Lower leg skin (tissue), 4 donors: ENCODE measurements at regions not wholly inside any gene's neighbourhood (a gene's known extent, or its start where the extent isn't known, plus 50 kb on each side); places are given as distances from the start of the nearest gene placed in this dataset.

Source experiments
- DNase-seq, 2 donors: peaks; one replicate each; pipeline ENCODE4 v3.0.0-alpha.2; 2019; ENCODE audit warnings: low spot score in 2 of 2
- H3K4me3 ChIP-seq: fragments of 200-600 bp; sonication (generic); 2 replicates; pipeline ENCODE4 v1.5.1; 2017; ENCODE audit warnings: mild to moderate bottlenecking, low read depth; ENCODE audit not compliant: poor library complexity, severe bottlenecking
- CTCF ChIP-seq, 3 donors: fragments of 450-650 bp; IDR thresholded peaks; one replicate each; pipeline ENCODE4 v1.5.1; 2016; ENCODE audit warnings: antibody characterized with exemption in 3 of 3, mild to moderate bottlenecking in 3 of 3, moderate library complexity in 2 of 3
- POLR2A ChIP-seq, 2 donors: fragments of 450-650 bp; IDR thresholded peaks; one replicate each; pipeline ENCODE4 v1.6.1; 2016 to 2017; ENCODE audit warnings: antibody characterized with exemption in 2 of 2, mild to moderate bottlenecking in 1 of 2, moderate library complexity in 1 of 2
- WGBS, 2 donors: methylation state at CpG; one replicate each; pipeline ENCODE4 v1.1.5; 2018; 5-methylcytosine and 5-hydroxymethylcytosine counted together
- intact Hi-C: fragments of 100-400 bp; cut with DNase I; formaldehyde crosslinking; loops from one replicate; pipeline ENCODE4 v1.15.0; 2023; ENCODE audit warnings: low total_unique reads

- intact Hi-C loops, result no loop called here
- H3K4me3 ChIP-seq, result no peak overlapping the region
- 90 to 95% methylated on average over 1 of the region's 1 CpG for WGBS, 2 donors
- no peak for TF ChIP-seq CTCF (IDR thresholded peaks at IDR 0.05)
- TF ChIP-seq POLR2A (IDR thresholded peaks at IDR 0.05), result no peak
- no peak for DNase-seq
Measured at GRCh38 chr18:46331316-46331715, 227.1 kb downstream of the HAUS1 start.

- DNase-seq, result peak in 1 of 2 donors; percentile 56
- H3K4me3 ChIP-seq, result no peak overlapping the region
- 84 to 88% methylated on average over 6 of the region's 6 CpGs for WGBS, 2 donors
- TF ChIP-seq CTCF (IDR thresholded peaks at IDR 0.05), result no peak
- no peak for TF ChIP-seq POLR2A (IDR thresholded peaks at IDR 0.05)
- intact Hi-C loops, result no loop called here
Measured at GRCh38 chr18:46332286-46332801, 228.2 kb downstream of the HAUS1 start.

GRCh38 chr18:46332921-46333341 is 228.7 kb downstream of the HAUS1 start:
- no peak overlapping the region for H3K4me3 ChIP-seq
- 30% methylated on average over 9 of the region's 9 CpGs for WGBS, 2 donors
- intact Hi-C loops, result no loop called here
- peak in 1 of 2 donors; percentile 71 for DNase-seq
- no peak for TF ChIP-seq CTCF (IDR thresholded peaks at IDR 0.05)
- TF ChIP-seq POLR2A (IDR thresholded peaks at IDR 0.05), result no peak

GRCh38 chr18:46333431-46334135 is 229.4 kb downstream of the HAUS1 start:
- peak in 1 of 2 donors; percentile 78 for DNase-seq

GRCh38 chr18:46334868-46335281 is 230.7 kb downstream of the HAUS1 start:
- DNase-seq, result peak in 1 of 2 donors; percentile 80
- intact Hi-C loops, result no loop called here
- no peak for TF ChIP-seq POLR2A (IDR thresholded peaks at IDR 0.05)
- no peak for TF ChIP-seq CTCF (IDR thresholded peaks at IDR 0.05)

More at GRCh38 chr18:46333431-46334135, 229.4 kb downstream of the HAUS1 start:
- 0% methylated on average over 39 to 40 of the region's 77 CpGs for WGBS, 2 donors
- intact Hi-C loops, result no loop called here
- peak overlapping the region; percentile 42 for H3K4me3 ChIP-seq
- TF ChIP-seq POLR2A (IDR thresholded peaks at IDR 0.05), result no peak
- no peak for TF ChIP-seq CTCF (IDR thresholded peaks at IDR 0.05)

More at GRCh38 chr18:46334868-46335281, 230.7 kb downstream of the HAUS1 start:
- no peak overlapping the region for H3K4me3 ChIP-seq
- WGBS, 2 donors, result 2 to 7% methylated on average over 26 to 27 of the region's 27 CpGs
